Activated naive CD4-positive, alpha-beta T cell (primary cell): ENCODE measurements at regions not wholly inside any gene's neighbourhood (a gene's known extent, or its start where the extent isn't known, plus 50 kb on each side); places are given as distances from the start of the nearest gene placed in this dataset.

Experiments used
- DNase-seq, 4 experiments: peaks; one replicate each; lab custom pipeline; 2025; lab: John Stamatoyannopoulos, UW

DNA sequence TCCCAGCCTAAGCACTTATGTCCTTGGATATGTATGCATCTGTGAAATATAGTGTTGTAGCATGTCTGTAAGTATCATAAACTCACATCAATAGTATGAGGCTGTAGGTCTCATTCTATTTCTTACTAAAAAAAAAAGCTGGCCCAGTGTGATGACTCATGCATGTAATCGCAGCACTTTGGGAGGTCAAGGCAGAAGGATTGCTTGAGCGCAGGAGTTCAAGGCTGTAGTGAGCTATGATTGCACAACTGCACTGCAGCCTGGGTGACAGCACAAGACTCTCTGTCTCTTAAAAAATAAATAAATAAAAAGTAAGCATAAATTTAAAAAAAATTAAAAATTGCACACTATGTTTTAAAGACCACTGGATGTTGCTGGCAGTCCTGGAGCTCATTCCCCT, 79.1 kb upstream of the SPATA13 start:
- DNase-seq = no peak

DNA sequence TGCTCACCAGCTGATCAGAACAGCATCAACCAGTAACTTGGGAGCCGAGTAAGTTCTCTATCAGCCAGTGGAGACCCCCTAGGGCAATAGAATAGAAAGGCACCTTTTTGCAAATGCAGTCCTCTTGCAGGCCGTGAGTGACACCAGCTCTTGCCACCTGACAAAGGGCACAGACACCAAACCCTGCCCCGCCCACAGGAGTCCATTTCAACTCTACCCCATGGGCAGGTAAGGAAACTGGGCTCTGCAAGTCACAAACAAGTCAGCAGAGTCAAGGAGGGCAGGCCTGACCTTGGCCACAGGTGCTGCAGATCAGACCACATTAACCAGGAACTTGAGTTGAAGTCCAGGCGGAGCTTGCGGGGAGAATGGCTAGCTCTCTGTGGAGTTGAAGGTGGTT, 77.4 kb upstream of the SPATA13 start:
- no peak for DNase-seq

DNA sequence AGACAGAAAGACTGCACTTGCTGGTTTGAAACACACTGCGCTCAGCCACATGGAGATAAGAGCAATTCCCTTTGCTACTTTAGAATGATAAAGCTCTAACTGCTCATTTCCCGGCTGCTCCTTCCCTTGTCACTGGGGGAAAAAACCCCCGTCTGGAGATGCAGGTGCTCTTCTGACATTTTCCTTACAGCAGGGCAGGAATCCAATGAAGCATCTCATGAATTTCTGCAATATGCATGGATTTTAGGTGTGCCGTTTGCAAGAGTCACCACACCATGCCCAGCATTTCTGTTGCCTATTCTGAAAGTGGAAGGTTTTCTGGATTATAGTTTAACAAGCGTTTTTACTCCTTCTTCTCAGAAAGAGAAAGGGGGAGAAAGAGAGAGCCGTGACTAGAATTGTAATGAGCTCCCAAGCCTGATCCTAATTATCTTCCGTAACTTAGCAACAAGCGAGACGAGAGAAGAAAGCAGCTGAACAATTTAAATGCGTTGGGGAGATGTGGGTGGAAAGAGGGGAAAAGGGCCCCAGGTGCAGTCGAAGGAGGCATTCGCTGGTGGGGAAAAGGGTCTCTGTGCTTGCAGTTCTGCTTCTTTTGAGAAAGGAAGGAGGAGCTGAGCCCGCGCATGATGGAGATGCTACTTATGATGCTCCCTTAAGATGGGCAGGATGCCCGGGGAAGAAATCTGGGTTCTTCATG, 76.6 kb upstream of the SPATA13 start:
- no peak for DNase-seq

DNA sequence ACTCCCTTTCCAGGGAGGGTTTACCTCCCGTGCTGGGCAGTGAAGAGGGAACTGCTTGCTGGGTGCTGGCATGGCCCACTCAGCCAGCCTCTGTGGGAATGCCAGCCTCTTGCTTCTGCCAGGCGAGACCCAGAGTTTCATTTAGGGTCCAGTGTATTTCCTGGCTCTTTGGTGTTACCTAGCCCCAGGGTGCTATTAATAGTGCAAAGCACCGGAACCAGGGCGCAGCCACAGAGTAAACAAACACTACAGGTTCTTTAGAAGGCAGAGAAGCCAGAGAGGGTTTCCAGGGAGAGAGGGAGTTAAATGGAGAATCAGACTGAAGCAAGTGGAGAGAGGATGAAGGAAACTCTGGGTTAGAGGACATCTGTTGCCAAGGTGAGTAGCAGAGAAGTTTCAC, 74.9 kb upstream of the SPATA13 start:
- DNase-seq = no peak

DNA sequence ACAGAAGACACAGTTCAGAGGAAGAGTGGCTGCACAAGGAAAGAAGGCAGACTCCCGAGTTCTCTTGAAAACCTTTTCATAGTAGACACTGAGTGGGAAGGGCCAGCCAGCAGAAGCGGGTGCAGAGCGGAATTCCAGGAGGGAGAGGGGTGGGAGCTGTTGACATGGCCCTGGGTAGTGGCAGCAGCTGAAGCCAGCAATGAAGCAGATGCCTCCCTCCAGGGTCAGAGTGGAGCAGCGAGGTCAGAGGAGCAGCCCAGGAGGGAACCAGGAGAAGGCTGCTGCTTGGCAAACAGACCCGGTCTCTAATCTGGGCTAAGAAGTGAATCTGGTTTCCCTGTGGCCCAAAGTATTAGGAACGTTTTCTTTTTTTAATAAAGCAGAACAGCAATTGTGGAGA, 73.9 kb upstream of the SPATA13 start:
- no peak for DNase-seq

DNA sequence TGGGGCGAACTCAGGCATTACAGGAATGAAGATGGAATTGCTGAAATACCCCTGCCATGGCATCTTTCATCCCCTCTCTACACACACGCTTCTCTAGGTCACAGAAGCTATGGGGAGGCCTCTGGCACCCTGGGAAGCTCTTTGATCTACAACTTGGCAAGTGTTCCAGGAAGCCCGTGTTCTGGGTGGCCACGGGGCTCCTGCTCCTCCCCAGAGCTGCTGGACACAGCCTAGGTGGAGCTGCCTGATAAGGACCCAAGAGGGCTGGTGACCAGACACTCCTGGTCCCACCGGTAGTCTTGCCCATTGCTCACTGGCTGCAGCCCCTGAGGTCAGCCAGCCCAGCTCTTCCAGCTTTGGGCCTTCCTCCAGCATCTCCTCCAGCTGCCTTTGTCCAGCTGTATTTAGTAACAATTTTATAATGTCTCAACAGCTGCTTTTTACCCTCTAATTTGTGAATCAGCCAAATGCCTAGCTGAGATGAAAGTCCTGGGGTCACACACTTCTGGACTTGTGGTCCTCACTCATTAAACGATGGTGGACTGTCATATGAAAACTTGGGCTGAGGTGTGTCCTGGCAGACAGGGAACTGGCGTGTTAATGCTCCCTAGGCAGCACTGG, 72.8 kb upstream of the SPATA13 start:
- no peak for DNase-seq

DNA sequence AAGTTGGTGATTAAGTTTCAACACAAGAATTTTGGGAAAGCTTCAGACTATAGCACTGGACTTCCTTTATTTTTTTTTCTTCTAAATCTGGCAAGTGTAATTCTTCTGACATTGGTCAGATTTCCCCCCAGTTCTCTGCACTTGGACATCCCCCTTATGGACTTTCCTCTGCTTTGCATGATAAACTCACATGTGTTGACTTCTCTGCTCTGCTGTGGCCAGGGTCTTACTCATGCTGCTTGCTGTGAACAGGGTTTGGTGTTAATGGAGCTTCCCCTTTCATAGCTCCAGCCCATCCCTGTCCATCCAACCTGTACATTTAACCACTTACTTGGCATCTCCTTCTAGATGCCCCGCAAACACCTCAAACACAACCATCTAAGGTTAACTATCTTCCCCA, 70.5 kb upstream of the SPATA13 start:
- no peak for DNase-seq

DNA sequence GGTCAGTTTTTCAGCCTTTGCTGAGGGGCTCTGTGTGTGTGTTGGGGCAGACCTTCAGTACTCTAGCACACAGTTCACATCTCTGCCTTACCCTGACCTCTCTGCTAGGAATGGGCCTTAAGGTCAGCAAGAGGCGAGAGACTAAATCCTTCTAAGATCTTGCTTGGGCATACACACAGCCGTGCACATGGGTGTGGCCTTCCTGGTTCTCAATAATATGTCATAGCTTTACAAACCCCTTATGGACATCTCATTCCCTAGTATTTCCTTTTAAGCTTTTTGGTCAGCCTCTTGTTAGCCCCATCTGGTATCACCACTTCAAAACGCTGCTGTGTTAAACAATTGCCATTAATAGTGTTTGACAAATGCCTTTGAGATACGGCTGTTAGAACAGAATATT, 69.4 kb upstream of the SPATA13 start:
- DNase-seq = no peak

DNA sequence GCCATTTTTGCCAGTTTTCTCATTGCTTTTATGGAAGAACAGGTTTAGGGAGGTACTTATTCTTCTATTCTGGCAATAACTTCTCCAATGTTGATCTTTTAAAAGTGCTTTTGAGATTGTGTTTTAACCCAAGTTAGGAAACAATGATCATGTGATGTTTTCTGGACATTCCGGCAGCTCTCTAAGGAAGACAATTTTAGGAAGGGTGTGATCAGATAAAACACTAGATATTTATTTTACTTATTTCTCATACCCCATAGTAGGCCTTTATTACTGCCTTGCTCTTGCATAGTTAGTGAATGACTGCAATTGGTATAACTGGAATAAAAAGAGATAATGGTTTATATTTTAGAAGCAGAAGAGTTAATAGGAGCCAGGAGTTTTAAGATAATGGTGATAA, 68.4 kb upstream of the SPATA13 start:
- DNase-seq = no peak

DNA sequence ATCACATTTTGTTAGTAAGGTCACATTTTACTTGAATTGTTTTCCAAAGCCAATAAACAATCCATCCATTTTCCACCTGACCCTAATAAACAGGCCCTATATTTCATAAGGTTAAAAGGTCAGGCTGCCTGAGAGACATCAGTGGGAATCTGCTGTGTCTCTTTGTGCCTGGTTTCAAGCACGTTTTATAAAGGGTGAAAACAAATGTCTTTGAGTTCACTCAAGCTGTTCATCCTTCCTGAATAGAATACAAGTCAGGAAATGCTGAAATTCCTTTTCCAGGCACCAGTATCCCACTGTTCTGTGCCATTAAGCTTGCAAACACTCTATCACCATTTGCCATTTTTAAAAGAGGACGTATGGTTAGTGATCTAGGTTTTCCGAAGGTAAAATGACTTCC, 67.5 kb upstream of the SPATA13 start:
- no peak for DNase-seq

DNA sequence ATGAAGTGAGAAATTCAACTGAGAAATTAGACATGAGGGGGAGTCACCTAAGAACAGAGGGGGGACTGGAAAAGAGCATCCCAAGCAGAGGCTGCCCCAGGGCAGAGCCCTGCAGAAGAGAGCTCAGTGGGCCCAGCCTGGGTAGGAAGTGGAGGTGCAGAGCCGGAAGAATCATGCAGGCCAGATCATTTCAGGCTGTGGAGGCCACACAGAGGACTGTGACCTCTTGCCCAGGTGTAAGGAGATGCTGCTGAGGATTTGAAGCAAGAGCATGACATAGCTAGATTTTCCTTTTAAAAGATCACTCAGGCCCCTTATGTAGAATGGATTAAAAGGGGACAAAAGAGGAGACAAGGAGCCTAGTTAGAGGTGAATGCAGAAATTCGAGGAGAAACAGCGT, 63.9 kb upstream of the SPATA13 start:
- DNase-seq = no peak

DNA sequence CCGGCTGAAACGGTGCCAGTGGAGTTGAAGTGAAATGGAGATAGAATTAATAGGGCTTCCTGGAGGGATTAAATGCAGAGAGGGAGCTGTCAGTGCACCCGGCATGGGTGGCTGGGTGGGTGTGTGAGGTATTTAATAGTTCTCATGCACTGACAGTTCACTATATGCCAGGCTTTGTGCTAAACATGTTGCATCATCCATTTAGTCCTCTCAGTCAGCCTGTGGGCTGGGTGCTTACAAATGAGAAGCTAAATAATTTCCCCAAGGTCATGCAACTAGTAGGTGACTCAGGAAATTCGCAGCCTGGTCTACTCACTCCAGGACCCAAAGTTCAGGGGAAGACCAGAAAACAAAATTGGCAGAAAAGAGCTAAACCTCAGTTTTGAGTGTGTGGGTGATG, 63.5 kb upstream of the SPATA13 start:
- DNase-seq = no peak

DNA sequence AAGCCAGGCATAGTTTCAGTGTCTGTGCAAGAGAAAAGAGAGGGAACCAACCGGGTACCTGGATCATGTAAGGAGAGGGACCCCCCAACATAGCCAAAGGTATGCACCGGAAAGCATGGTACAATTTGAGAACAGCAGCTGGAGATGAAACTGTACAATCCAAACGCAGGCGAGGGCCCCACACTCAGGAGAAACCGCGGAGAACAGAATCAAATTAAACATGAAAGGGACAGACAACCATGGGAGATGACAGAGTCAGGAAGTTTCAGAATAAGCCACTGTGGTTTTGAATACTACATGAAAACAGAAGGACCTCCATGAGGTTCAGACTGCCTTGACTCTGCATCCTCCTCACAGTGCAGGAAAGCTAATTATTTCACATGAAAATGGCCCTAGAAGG, 62.9 kb upstream of the SPATA13 start:
- DNase-seq = no peak

DNA sequence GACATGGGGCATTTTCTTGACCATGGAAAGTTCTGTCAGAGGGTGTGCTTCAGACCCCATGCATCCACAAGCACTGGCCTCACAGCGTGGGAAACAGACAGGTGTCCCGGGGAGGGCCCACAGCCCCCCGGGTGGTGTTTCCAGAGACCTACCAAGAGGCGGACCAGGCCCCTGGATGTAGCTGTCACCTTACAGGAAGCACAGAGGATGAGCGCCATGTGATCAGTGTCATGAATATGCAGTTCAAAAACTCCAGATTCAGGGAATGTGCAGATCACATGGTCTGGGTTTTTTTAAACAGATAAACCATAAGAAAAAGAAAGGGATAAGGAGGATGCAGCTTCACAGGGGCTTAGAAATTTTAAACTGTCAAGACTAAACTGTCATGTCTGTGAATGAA, 61.0 kb upstream of the SPATA13 start:
- no peak for DNase-seq

DNA sequence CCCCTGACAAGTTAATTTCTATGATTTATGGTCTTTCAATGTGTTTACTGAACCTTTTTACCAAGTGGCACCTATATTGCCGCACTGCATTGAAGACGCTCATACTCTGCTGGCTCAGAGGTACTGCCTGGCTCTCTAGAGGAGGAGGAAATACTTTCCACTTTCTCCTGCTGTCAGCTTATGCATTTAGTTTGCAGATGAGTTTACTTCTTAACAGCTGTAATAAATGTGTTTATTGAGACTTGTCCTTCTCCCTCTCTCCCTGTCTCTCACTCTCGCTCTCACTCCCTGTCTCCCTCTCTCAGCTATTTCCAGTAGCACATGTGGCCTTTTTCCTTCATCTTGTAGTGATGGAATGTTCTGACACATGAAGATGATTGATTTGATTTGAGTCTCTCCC, 60.3 kb upstream of the SPATA13 start:
- DNase-seq = no peak

DNA sequence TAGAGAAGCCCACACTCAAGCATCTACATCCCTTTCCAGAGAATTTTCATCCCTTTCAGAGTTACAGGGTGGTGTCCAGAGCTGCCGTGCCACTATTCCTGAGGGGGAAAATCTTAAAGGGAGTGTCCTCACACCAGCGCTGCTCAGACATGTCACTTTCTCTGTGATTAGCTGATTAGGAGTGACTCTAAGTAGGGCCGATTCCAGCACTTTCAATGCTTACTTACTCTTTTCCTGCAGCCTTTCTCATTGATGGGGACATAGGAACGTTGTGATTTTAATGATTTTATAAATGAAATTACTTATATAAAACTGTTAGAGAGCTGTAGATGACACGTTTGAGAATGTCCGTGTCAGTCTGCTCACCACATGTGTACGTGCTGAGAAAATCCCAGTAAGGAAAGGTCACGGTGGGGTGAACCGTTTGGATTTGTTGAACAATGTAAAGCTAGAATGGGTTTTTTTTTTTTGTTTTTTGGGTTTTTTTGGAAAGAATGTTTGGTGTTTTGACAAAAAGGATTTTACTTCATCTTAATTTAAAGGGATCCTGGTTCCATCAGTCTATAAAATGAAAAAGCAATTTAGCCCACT, 56.6 kb upstream of the SPATA13 start:
- DNase-seq = no peak

DNA sequence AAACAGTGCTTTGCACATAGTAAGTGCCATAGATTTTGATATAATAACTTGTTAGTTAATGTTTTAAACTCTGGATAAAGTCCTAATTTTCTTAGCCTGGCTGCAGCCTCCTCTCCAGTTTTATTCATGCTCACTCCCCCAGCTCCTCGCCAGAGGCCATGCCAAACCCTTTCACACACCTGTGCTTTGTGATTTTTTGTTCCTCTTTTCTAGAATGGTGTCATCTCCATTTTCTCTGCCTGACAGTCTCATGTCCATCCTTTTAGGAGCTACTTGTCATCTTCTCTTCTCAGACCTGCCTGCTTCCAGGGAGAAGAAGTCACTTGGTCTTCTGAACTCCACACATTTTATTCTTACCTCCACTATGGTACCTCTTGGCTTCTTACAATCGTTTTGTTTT, 55.8 kb upstream of the SPATA13 start:
- DNase-seq = no peak

DNA sequence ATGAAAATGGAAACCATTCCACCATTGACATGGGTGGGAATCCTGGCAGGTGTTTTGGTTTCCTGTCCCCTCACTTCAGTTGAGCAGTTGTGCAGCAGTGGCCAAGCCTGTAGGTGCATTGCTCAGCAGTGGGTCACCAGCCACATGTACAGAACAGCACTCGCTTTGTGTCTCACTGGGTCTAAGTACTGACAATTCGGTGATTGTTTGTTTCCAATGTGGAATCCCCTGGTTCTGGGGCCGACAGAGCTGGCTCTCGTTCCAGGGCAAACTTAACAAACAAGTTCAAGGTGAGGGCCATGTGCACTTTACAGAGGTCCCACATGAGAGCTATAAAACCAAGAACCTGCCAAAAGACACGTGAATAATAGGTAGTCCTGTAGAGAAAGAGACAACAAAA, 54.1 kb upstream of the SPATA13 start:
- DNase-seq = no peak

DNA sequence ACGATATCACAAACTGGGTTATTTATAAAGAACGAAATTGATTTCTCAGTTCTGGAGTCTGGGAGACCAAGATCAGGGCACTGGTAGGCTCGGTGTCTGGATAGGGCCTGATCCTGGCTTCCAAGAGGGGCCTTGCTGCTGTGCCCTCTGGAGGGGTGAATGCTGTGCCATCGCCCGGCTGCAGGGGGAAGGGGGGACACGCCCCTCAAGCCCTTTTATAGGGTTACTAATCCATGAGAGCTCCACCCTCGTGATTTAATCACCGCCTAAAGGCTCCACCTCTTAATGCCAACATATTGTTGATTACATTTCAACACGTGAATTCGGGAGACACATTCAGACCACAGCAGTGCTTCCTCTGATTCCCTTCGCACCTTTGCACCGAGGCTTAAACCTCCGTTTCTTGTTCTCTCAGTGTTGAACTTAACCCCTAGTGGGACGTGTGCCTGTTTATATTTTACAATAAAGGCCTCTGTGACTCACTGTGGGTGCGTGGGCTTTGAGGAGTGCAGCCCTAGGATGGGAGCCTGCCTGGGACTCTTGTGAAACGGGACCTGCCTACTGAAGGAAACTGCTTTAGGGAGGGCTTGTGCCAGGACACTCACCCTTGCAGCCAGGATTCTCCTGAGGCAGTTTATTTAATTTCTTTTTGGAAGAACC, 52.4 kb upstream of the SPATA13 start:
- DNase-seq = no peak

DNA sequence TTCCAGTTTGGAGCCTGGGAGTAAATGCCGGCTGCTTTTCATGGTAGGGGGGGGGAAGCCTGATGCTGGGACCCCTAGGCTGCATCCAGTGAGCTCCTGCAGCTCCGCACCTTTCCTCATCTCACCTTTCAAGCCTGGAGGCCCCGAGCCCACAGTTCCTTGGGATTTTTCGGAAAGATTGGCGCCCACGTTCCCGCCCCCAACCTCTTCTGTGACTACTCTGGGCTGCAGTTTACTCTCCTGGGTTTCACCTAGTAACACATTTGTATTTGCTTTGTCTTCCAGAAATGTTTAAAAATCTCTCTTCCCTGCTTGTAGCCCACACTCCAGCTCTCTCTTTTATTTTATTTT, 51.9 kb upstream of the SPATA13 start:
- no peak for DNase-seq

DNA sequence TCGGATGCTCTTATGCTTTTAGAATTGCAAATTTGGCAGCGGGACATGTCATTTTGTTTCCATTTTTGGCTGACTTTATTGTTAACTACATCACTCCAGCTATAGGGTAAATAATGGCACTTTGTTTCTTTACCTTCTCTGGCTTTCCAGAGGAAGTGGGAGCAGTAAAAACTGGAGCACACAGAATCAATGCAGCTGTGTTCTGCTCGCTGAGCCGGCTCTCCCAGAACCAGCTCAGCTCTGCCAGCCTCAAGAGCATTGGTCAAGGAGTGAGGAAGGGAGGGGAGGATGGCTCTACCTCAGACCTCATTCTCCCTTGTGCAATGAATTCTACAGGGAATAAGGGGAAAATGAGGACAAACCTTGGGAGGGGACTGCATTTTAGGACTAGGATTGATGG, 50.5 kb upstream of the SPATA13 start:
- no peak for DNase-seq
